ENCODE measurements at regions not wholly inside any gene's neighbourhood (a gene's known extent, or its start where the extent isn't known, plus 50 kb on each side); places are given as distances from the start of the nearest gene placed in this dataset.
"Not testable (repeated sequence)": the region's sequence is repeated elsewhere in the genome, so short reads cannot be mapped to it uniquely, and the experiment has no call there.

- no peak overlapping the region for H3K4me2 ChIP-seq (ENCODE audit: low read depth, low read length, poor library complexity, severe bottlenecking)
- no peaks in the 10 kb centered on the region for H3K9me3 ChIP-seq (ENCODE audit: insufficient read depth, low read depth, low read length)
- no peaks in the 10 kb centered on the region for H4K20me1 ChIP-seq (ENCODE audit: insufficient read depth, low read length, poor library complexity, severe bottlenecking)
- no peaks in the 10 kb centered on the region for H3K36me3 ChIP-seq (ENCODE audit: insufficient read depth, low read length)
- H3F3A ChIP-seq (ENCODE audit: low read depth): no peaks in the 10 kb centered on the region
- H3K9me2 ChIP-seq (replicated peaks; ENCODE audit: low read depth, low read length): no peaks in the 10 kb centered on the region
- H3K4me1 ChIP-seq (ENCODE audit: insufficient read depth, low read length, poor library complexity, severe bottlenecking): no peaks in the 10 kb centered on the region
- TF ChIP-seq EZH2phosphoT487 (IDR thresholded peaks at IDR 0.05; ENCODE audit: borderline replicate concordance): no peak
- TF ChIP-seq, protein P1, sequence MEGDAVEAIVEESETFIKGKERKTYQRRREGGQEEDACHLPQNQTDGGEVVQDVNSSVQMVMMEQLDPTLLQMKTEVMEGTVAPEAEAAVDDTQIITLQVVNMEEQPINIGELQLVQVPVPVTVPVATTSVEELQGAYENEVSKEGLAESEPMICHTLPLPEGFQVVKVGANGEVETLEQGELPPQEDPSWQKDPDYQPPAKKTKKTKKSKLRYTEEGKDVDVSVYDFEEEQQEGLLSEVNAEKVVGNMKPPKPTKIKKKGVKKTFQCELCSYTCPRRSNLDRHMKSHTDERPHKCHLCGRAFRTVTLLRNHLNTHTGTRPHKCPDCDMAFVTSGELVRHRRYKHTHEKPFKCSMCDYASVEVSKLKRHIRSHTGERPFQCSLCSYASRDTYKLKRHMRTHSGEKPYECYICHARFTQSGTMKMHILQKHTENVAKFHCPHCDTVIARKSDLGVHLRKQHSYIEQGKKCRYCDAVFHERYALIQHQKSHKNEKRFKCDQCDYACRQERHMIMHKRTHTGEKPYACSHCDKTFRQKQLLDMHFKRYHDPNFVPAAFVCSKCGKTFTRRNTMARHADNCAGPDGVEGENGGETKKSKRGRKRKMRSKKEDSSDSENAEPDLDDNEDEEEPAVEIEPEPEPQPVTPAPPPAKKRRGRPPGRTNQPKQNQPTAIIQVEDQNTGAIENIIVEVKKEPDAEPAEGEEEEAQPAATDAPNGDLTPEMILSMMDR (conservative IDR thresholded peaks at IDR 0.05; ENCODE audit: low read length): no peak
- no peak overlapping the region for H3K4me3 ChIP-seq (ENCODE audit: low read length, poor library complexity, severe bottlenecking)
- no peak overlapping the region for H2AFZ ChIP-seq (ENCODE audit: low read length)
- no peak overlapping the region for H3K9ac ChIP-seq (ENCODE audit: low read depth, low read length, poor library complexity, severe bottlenecking)
- no peaks in the 10 kb centered on the region for H3K79me2 ChIP-seq (ENCODE audit: insufficient read depth, low read length)
- H3K27me3 ChIP-seq (ENCODE audit: insufficient read depth, low read length, poor library complexity, severe bottlenecking): no peaks in the 10 kb centered on the region
Measured at GRCh38 chrX:120732461-120732860, 102.6 kb upstream of the C1GALT1C1 start.

DNA sequence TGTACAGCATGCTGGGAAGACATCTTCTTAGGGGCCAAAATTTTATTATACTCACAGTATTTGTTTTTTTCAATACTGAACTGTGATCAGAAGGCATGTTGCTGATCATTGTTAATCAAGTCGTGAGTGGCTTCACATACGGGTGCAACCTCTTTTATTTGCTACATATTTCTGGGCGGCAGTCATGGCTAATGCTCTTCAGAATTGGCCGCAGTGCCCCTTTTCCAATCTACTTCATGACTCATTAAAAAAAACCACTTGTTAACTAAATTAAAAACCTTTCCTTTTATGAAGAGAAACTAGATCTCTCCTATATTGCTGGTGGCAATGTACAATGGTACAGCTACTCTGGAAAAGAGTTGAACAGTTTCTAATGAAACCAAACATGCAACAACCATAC lies 101.5 kb upstream of the C1GALT1C1 start:
- Histone ChIP-seq H3K4me2 (ENCODE audit: low read depth, low read length, poor library complexity, severe bottlenecking) (no peak overlapping the region), H3K9me3 (ENCODE audit: insufficient read depth, low read depth, low read length) (no peaks in the 10 kb centered on the region), H3K27me3 (ENCODE audit: insufficient read depth, low read length, poor library complexity, severe bottlenecking) (no peaks in the 10 kb centered on the region), H3K9ac (ENCODE audit: low read depth, low read length, poor library complexity, severe bottlenecking) (no peak overlapping the region), H3K36me3 (ENCODE audit: insufficient read depth, low read length) (no peaks in the 10 kb centered on the region), H3K4me3 (ENCODE audit: low read length, poor library complexity, severe bottlenecking) (no peak overlapping the region), H2AFZ (ENCODE audit: low read length) (no peak overlapping the region), H4K20me1 (ENCODE audit: insufficient read depth, low read length, poor library complexity, severe bottlenecking) (no peaks in the 10 kb centered on the region), H3K9me2 (replicated peaks; ENCODE audit: low read depth, low read length) (no peaks in the 10 kb centered on the region), H3K4me1 (ENCODE audit: insufficient read depth, low read length, poor library complexity, severe bottlenecking) (no peaks in the 10 kb centered on the region), H3F3A (ENCODE audit: low read depth) (no peaks in the 10 kb centered on the region), H3K79me2 (ENCODE audit: insufficient read depth, low read length) (no peaks in the 10 kb centered on the region)
- no peak for TF ChIP-seq EZH2phosphoT487 (IDR thresholded peaks at IDR 0.05; ENCODE audit: borderline replicate concordance)

DNA sequence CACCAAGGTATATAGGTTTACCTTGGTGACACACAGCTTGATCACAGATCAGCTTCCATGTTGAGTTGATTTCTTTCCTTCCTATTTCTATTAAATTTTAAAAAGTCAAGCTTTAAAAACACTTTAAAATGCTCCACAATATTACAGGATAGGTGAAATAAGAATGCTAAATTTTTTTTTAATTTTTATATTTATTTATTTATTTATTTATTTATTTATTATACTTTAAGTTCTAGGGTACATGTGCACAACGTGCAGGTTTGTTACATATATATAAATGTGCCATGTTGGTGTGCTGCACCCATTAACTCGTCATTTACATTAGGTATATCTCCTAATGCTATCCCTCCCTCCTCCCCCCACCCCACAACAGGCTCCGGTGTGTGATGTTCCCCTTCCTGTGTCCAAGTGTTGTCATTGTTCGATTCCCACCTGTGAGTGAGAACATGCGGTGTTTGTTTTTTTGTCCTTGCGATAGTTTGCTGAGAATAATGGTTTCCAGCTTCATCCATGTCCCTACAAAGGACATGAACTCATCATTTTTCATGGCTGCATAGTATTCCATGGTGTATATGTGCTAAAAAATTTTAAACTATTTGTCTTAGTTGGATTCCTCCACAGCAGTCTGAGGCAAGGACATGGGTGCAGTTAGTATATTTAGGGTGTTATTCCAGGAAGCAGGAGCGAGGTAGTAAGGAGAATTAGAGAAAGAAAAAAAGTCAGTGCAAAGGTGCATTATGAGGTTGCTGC lies 99.8 kb upstream of the C1GALT1C1 start:
- not testable (repeated sequence) for H3K36me3 ChIP-seq (ENCODE audit: insufficient read depth, low read length); H4K20me1 ChIP-seq (ENCODE audit: insufficient read depth, low read length, poor library complexity, severe bottlenecking); H2AFZ ChIP-seq (ENCODE audit: low read length); H3K4me3 ChIP-seq (ENCODE audit: low read length, poor library complexity, severe bottlenecking); H3K79me2 ChIP-seq (ENCODE audit: insufficient read depth, low read length); H3K9me2 ChIP-seq (replicated peaks; ENCODE audit: low read depth, low read length); H3K4me1 ChIP-seq (ENCODE audit: insufficient read depth, low read length, poor library complexity, severe bottlenecking); H3F3A ChIP-seq (ENCODE audit: low read depth); H3K27me3 ChIP-seq (ENCODE audit: insufficient read depth, low read length, poor library complexity, severe bottlenecking); H3K4me2 ChIP-seq (ENCODE audit: low read depth, low read length, poor library complexity, severe bottlenecking); H3K9me3 ChIP-seq (ENCODE audit: insufficient read depth, low read depth, low read length); H3K9ac ChIP-seq (ENCODE audit: low read depth, low read length, poor library complexity, severe bottlenecking)

DNA sequence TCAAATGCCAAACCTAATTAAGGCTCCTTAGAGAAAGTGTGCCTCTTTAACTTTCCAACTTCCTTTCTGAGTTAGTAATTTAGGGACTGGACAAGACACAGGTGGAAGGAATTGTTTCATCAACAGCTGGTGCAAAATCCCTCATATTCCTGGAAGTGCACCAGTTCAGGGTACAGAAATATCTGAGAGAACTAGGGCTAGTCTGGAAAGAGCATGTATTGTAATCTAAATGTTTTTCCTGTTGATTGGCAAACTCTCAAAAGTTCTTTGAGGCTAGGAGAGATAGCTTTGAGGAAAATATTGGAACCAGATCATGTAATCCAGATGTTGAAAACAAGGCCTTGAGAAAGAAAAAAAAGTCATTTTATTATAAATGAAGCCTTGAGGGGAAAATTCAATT lies 98.1 kb upstream of the C1GALT1C1 start:
- Histone ChIP-seq H4K20me1 (ENCODE audit: insufficient read depth, low read length, poor library complexity, severe bottlenecking) (no peaks in the 10 kb centered on the region), H3K27me3 (ENCODE audit: insufficient read depth, low read length, poor library complexity, severe bottlenecking) (no peaks in the 10 kb centered on the region), H3K36me3 (ENCODE audit: insufficient read depth, low read length) (no peaks in the 10 kb centered on the region), H3K4me3 (ENCODE audit: low read length, poor library complexity, severe bottlenecking) (no peak overlapping the region), H3K4me2 (ENCODE audit: low read depth, low read length, poor library complexity, severe bottlenecking) (no peak overlapping the region), H3K9me2 (replicated peaks; ENCODE audit: low read depth, low read length) (no peaks in the 10 kb centered on the region), H3K9ac (ENCODE audit: low read depth, low read length, poor library complexity, severe bottlenecking) (no peak overlapping the region), H3K79me2 (ENCODE audit: insufficient read depth, low read length) (no peaks in the 10 kb centered on the region), H3K4me1 (ENCODE audit: insufficient read depth, low read length, poor library complexity, severe bottlenecking) (no peaks in the 10 kb centered on the region), H3F3A (ENCODE audit: low read depth) (no peaks in the 10 kb centered on the region), H2AFZ (ENCODE audit: low read length) (no peak overlapping the region), H3K9me3 (ENCODE audit: insufficient read depth, low read depth, low read length) (no peaks in the 10 kb centered on the region)
- TF ChIP-seq, protein P1 (conservative IDR thresholded peaks at IDR 0.05; ENCODE audit: low read length): no peak
- no peak for TF ChIP-seq EZH2phosphoT487 (IDR thresholded peaks at IDR 0.05; ENCODE audit: borderline replicate concordance)

Measured in Loucy (cell line).